OCI-LY7 (cell line): ENCODE measurements at regions not wholly inside any gene's neighbourhood (a gene's known extent, or its start where the extent isn't known, plus 50 kb on each side); places are given as distances from the start of the nearest gene placed in this dataset.
"Not testable (repeated sequence)": the region's sequence is repeated elsewhere in the genome, so short reads cannot be mapped to it uniquely, and the experiment has no call there.

ENCODE experiments used
- EZH2phosphoT487 ChIP-seq: fragments of 200-600 bp; sonication (generic); IDR thresholded peaks from 2 replicates; pipeline ENCODE4 v1.6.1; 2018; ENCODE audit warnings: low read depth, borderline replicate concordance, mild to moderate bottlenecking, mixed run types, antibody characterized with exemption, low read length, moderate library complexity, mixed read lengths
- TF ChIP-seq, protein P1 (sequence below): fragments of 200-600 bp; sonication (generic); conservative IDR thresholded peaks from 2 replicates; pipeline ENCODE4 v1.5.1; 2014; ENCODE audit warnings: mild to moderate bottlenecking, antibody characterized with exemption, low read length, moderate library complexity, mixed read lengths

DNA sequence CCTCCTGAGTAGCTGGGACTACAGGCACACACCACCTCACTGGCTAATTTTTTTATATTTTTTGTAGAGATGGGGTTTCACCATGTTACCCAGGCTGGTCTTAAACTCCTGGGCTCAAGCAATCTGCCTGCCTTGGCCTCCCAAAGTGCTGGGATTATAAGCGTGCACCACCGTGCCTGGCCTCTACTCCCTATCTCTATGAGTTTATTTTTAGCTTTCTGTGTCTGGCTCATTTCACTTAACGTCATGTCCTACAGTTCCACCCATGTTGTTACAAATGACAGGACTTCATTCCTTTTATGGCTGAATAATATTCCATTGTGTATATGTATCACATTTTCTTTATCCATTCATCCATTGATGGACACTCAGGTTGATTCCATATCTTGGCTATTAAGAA lies 164.2 kb upstream of the ZNF648 start:
- TF ChIP-seq, protein P1, sequence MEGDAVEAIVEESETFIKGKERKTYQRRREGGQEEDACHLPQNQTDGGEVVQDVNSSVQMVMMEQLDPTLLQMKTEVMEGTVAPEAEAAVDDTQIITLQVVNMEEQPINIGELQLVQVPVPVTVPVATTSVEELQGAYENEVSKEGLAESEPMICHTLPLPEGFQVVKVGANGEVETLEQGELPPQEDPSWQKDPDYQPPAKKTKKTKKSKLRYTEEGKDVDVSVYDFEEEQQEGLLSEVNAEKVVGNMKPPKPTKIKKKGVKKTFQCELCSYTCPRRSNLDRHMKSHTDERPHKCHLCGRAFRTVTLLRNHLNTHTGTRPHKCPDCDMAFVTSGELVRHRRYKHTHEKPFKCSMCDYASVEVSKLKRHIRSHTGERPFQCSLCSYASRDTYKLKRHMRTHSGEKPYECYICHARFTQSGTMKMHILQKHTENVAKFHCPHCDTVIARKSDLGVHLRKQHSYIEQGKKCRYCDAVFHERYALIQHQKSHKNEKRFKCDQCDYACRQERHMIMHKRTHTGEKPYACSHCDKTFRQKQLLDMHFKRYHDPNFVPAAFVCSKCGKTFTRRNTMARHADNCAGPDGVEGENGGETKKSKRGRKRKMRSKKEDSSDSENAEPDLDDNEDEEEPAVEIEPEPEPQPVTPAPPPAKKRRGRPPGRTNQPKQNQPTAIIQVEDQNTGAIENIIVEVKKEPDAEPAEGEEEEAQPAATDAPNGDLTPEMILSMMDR, result not testable (repeated sequence)
- TF ChIP-seq EZH2phosphoT487, result not testable (repeated sequence)
